ENCODE measurements at regions not wholly inside any gene's neighbourhood (a gene's known extent, or its start where the extent isn't known, plus 50 kb on each side); places are given as distances from the start of the nearest gene placed in this dataset.

- TF ChIP-seq E2F4 (IDR thresholded peaks at IDR 0.05; ENCODE audit: low read depth, low read length): no peak
Measured at GRCh38 chr7:54877683-54878082, 118.7 kb upstream of the SEC61G start (continued).

- POLR2A ChIA-PET: no interaction called here
- TF ChIP-seq USF1 (IDR thresholded peaks at IDR 0.05; ENCODE audit: borderline replicate concordance, extremely low read length, insufficient read depth, low read depth, low read length): no peak
- TF ChIP-seq NRF1 (conservative IDR thresholded peaks at IDR 0.05; ENCODE audit: low read depth, low read length): no peak
- no peak for TF ChIP-seq TARDBP (IDR thresholded peaks at IDR 0.05; ENCODE audit: borderline replicate concordance)
- TF ChIP-seq NR2C2 (IDR thresholded peaks at IDR 0.05; ENCODE audit: borderline replicate concordance, control insufficient read depth, insufficient read length, low read depth): no peak
- no peak for TF ChIP-seq ZNF24 (IDR thresholded peaks at IDR 0.05)
- no peak for TF ChIP-seq E4F1 (IDR thresholded peaks at IDR 0.05; ENCODE audit: borderline replicate concordance, partially characterized antibody)
- TF ChIP-seq SMC3 (IDR thresholded peaks at IDR 0.05; ENCODE audit: borderline replicate concordance, low read length): no peak
- no peak for TF ChIP-seq PBX3 (IDR thresholded peaks at IDR 0.05; ENCODE audit: insufficient replicate concordance, low read depth, low read length)
- no peak for TF ChIP-seq BCLAF1 (IDR thresholded peaks at IDR 0.05)
- TF ChIP-seq PAX8 (IDR thresholded peaks at IDR 0.05): no peak
- no peak for TF ChIP-seq RAD21 (IDR thresholded peaks at IDR 0.05; ENCODE audit: insufficient read depth, low read depth, low read length)
- TF ChIP-seq SMAD1 (IDR thresholded peaks at IDR 0.05; ENCODE audit: low read depth, partially characterized antibody): no peak
Measured at GRCh38 chr7:54878339-54878738, 119.3 kb upstream of the SEC61G start.

More at GRCh38 chr7:54878339-54878738, 119.3 kb upstream of the SEC61G start:
- H3K79me2 ChIP-seq (ENCODE audit: control insufficient read depth, insufficient read depth, low read length): no peaks in the 10 kb centered on the region
- no peak overlapping the region for H3K4me2 ChIP-seq (ENCODE audit: control insufficient read depth, insufficient read depth)
- no peak overlapping the region for H3K27ac ChIP-seq (ENCODE audit: control insufficient read depth, insufficient read depth)
- H3K9ac ChIP-seq (ENCODE audit: control insufficient read depth, insufficient read depth, low read length): no peak overlapping the region
- no peaks in the 10 kb centered on the region for H3K36me3 ChIP-seq (ENCODE audit: control insufficient read depth in 2 of 2, insufficient read depth in 2 of 2, low read length in 1 of 2)
- H3K4me3 ChIP-seq: no peak overlapping the region
- 31% methylated on average over 1 of the region's 1 CpG for WGBS (ENCODE audit: insufficient coverage, insufficient replicate concordance, low lambda C conversion rate, missing lambda C conversion rate)
- in situ Hi-C loops (cut with MboI): no loop called here
- intact Hi-C loops (cut with micrococcal nuclease; ENCODE audit: unreplicated experiment): no loop called here
- ATAC-seq (no peak), DNase-seq (ENCODE audit: low read depth, low spot score) (no peak), FAIRE-seq (no peak)
- H3K4me1 ChIP-seq (ENCODE audit: control insufficient read depth, insufficient read depth, low read length): no peaks in the 10 kb centered on the region
- no TSS peak for BruUV-seq (replicated peaks)
- ChIA-PET RAD21 (ENCODE audit: unreplicated experiment) (interaction anchor here (0.9 to 2.3 kb wide), 3 partner anchors 34 to 377 kb away, joined by 3 to 7 read pairs (median 4); no protein-coding TSS in a partner anchor), SMC1A (ENCODE audit: uncharacterized antibody, unreplicated experiment) (interaction anchor here (0.9 to 1.5 kb wide), 4 partner anchors 8 to 377 kb away, joined by 3 to 5 read pairs (median 4); no protein-coding TSS in a partner anchor), CTCF (interaction anchor here (0.9 kb wide), 1 partner anchor 377 kb away, joined by 4 read pairs; no protein-coding TSS in a partner anchor)
- H3K9me3 ChIP-seq (replicated peaks; ENCODE audit: control insufficient read depth, insufficient read depth, low read length): no peaks in the 10 kb centered on the region
- no peaks in the 10 kb centered on the region for H4K20me1 ChIP-seq (ENCODE audit: control insufficient read depth, insufficient read depth)
- H2AFZ ChIP-seq (ENCODE audit: control insufficient read depth, low read depth, low read length): no peak overlapping the region
- no peaks in the 10 kb centered on the region for H3K27me3 ChIP-seq (replicated peaks in 1 of 2; ENCODE audit: control insufficient read depth in 2 of 2, insufficient read depth in 2 of 2, low read length in 1 of 2)
